Lower leg skin (tissue), 4 donors: ENCODE measurements at regions not wholly inside any gene's neighbourhood (a gene's known extent, or its start where the extent isn't known, plus 50 kb on each side); places are given as distances from the start of the nearest gene placed in this dataset.

Source experiments
- DNase-seq, 2 donors: peaks; one replicate each; pipeline ENCODE4 v3.0.0-alpha.2; 2019; ENCODE audit warnings: low spot score in 2 of 2
- H3K4me3 ChIP-seq: fragments of 200-600 bp; sonication (generic); 2 replicates; pipeline ENCODE4 v1.5.1; 2017; ENCODE audit warnings: mild to moderate bottlenecking, low read depth; ENCODE audit not compliant: poor library complexity, severe bottlenecking
- POLR2A ChIP-seq, 2 donors: fragments of 450-650 bp; IDR thresholded peaks; one replicate each; pipeline ENCODE4 v1.6.1; 2016 to 2017; ENCODE audit warnings: antibody characterized with exemption in 2 of 2, mild to moderate bottlenecking in 1 of 2, moderate library complexity in 1 of 2
- WGBS, 2 donors: methylation state at CpG; one replicate each; pipeline ENCODE4 v1.1.5; 2018; 5-methylcytosine and 5-hydroxymethylcytosine counted together
- intact Hi-C: fragments of 100-400 bp; cut with DNase I; formaldehyde crosslinking; loops from one replicate; pipeline ENCODE4 v1.15.0; 2023; ENCODE audit warnings: low total_unique reads
- TF ChIP-seq, protein P1 (sequence below), 3 donors: fragments of 450-650 bp; IDR thresholded peaks; one replicate each; pipeline ENCODE4 v1.5.1; 2016; ENCODE audit warnings: antibody characterized with exemption in 3 of 3, mild to moderate bottlenecking in 3 of 3, moderate library complexity in 2 of 3

- TF ChIP-seq, protein P1, sequence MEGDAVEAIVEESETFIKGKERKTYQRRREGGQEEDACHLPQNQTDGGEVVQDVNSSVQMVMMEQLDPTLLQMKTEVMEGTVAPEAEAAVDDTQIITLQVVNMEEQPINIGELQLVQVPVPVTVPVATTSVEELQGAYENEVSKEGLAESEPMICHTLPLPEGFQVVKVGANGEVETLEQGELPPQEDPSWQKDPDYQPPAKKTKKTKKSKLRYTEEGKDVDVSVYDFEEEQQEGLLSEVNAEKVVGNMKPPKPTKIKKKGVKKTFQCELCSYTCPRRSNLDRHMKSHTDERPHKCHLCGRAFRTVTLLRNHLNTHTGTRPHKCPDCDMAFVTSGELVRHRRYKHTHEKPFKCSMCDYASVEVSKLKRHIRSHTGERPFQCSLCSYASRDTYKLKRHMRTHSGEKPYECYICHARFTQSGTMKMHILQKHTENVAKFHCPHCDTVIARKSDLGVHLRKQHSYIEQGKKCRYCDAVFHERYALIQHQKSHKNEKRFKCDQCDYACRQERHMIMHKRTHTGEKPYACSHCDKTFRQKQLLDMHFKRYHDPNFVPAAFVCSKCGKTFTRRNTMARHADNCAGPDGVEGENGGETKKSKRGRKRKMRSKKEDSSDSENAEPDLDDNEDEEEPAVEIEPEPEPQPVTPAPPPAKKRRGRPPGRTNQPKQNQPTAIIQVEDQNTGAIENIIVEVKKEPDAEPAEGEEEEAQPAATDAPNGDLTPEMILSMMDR (IDR thresholded peaks at IDR 0.05) = no peak
- no peak for TF ChIP-seq POLR2A (IDR thresholded peaks at IDR 0.05)
- no peak for DNase-seq
- intact Hi-C loops = no loop called here
- H3K4me3 ChIP-seq = no peak overlapping the region
- 40 to 62% methylated on average over 6 of the region's 6 CpGs for WGBS, 2 donors
These were observed 203.6 kb downstream of the NUAK1 start for GRCh38 chr12:105935106-105935505.

DNA sequence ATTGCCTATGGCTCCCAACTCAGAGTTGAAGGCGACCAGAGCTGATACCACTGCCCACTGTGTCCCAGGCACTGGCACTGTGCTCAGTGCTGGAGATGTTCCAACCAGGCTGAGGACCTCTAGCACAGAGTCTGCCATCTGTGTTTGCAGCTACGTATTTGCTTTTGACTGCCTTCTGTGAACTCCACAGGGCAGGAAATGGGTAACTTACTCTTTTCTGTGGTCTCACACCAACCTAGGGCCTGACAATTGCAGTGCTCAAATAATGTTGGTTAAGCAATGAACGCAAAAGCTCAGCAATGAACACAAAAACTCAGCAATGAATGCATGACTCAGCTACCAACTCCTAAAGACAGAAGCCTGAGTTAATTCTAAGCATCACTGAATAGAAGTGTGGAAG, 202.8 kb downstream of the NUAK1 start:
- WGBS, 2 donors = 83 to 85% methylated on average over 3 of the region's 3 CpGs
- intact Hi-C loops = no loop called here
- no peak overlapping the region for H3K4me3 ChIP-seq
- TF ChIP-seq, protein P1 (IDR thresholded peaks at IDR 0.05) = no peak
- TF ChIP-seq POLR2A (IDR thresholded peaks at IDR 0.05) = no peak
- no peak for DNase-seq

DNA sequence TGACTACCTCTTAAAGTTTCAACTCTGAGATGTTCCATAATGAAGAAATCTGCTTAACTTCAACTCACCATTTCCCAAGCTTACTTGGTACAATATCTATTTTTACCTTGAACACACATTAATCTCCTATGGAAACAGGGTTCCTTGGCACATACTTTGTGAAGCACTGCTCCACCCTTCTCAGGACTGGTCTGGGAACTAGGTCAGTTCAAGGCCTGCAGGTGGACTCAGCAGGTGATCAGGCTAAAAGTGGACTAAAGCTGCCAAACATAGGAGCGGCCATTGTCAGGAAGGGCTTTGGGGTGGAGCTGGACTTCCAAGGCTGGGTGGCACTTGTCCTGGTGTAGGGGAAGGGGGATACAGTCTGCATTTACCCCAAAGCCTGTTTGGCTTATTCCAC, 202.3 kb downstream of the NUAK1 start:
- TF ChIP-seq POLR2A (IDR thresholded peaks at IDR 0.05) = no peak
- TF ChIP-seq, protein P1 (IDR thresholded peaks at IDR 0.05) = no peak
- WGBS, 2 donors = 64 to 100% methylated on average over 1 of the region's 1 CpG
- DNase-seq = no peak
- intact Hi-C loops = no loop called here
- no peak overlapping the region for H3K4me3 ChIP-seq

DNA sequence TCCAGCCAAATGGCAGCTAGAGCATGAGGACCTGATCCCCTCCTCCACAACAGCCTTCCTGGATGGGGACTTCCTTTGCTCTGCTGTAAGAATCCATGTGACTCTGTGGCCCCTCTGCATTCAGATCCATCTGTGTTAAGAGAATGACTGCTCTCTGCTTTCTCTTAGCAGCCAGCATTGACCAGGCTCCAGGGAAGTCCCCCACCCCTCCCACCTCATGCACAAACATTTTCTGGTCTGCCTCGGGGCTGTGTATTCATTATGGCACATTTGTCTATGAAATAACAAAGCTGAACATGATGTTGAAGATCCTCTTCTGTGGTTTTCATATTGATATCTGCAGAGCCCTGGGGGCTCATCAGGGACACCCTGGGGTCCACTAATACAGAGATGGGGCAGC, 201.7 kb downstream of the NUAK1 start:
- 55 to 58% methylated on average over 1 of the region's 1 CpG for WGBS, 2 donors
- no peak overlapping the region for H3K4me3 ChIP-seq
- intact Hi-C loops = no loop called here
- no peak for TF ChIP-seq POLR2A (IDR thresholded peaks at IDR 0.05)
- TF ChIP-seq, protein P1 (IDR thresholded peaks at IDR 0.05) = no peak
- no peak for DNase-seq

DNA sequence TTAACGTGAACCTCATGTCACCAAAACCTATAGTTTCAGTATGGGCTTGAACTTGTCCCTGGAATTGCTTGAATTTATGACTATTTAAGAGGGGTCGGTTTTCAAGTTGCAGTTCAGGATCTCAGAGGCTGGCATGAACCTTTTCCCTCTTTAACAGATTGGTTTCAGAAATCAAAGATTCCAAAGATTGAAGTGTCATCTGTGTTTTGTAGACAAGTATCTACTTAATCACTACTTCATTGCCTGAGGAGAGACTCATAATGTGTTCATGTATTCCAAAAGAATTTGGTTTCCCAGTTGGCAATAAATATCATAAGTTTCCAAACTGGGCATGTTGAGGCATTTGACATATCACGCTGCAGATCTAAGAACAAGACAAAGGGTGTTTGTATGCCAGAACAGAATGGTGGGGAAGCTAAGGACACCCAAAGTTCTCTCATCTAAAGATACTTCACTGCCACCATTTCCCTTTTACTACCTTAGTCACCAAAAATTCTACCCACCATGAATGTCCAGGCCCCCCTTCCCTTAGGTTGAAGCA, 199.5 kb downstream of the NUAK1 start:
- 45 to 54% methylated on average over 3 of the region's 3 CpGs for WGBS, 2 donors
- no peak for DNase-seq
- intact Hi-C loops = no loop called here
- TF ChIP-seq POLR2A (IDR thresholded peaks at IDR 0.05) = no peak
- TF ChIP-seq, protein P1 (IDR thresholded peaks at IDR 0.05) = no peak
- H3K4me3 ChIP-seq = no peak overlapping the region

DNA sequence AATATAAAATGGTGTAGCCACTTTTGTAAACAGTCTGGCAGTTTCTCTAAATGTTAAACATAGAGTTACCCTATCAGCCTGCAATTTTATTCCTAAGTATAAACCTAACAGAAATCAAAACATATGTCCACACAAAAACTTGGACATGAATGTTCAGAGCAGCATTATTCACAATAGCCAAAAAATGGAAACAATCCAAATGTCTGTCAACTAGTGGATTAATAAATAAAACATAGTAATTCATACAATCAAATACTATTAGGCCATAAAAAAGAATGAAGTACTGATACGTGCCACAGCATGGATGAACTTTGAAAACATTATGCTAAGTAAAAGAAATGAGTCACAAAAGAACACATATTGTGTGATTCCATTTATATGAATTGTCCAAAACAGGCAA, 196.5 kb downstream of the NUAK1 start:
- 31 to 32% methylated on average over 1 of the region's 1 CpG for WGBS, 2 donors
- TF ChIP-seq POLR2A (IDR thresholded peaks at IDR 0.05) = no peak
- TF ChIP-seq, protein P1 (IDR thresholded peaks at IDR 0.05) = no peak
- DNase-seq = no peak
- H3K4me3 ChIP-seq = no peak overlapping the region
- intact Hi-C loops = no loop called here
